Muscle layer of colon (tissue), 2 donors: ENCODE measurements at regions not wholly inside any gene's neighbourhood (a gene's known extent, or its start where the extent isn't known, plus 50 kb on each side); places are given as distances from the start of the nearest gene placed in this dataset.

Experiments
- H3K27ac ChIP-seq: one replicate; pipeline ENCODE4 v1.7.0; 2013; ENCODE audit warnings: low read depth, mild to moderate bottlenecking, low read length, moderate library complexity
- H3K27me3 ChIP-seq, 2 donors: one replicate each; pipeline ENCODE4 v1.7.0; 2013; ENCODE audit warnings: low read length in 2 of 2, mild to moderate bottlenecking in 2 of 2; ENCODE audit not compliant: insufficient read depth in 2 of 2, control insufficient read depth in 1 of 2
- H3K36me3 ChIP-seq: one replicate; pipeline ENCODE4 v1.7.0; 2013; ENCODE audit warnings: mild to moderate bottlenecking, low read length; ENCODE audit not compliant: insufficient read depth
- H3K4me1 ChIP-seq: one replicate; pipeline ENCODE4 v1.7.0; 2013; ENCODE audit warnings: mild to moderate bottlenecking, low read length; ENCODE audit not compliant: insufficient read depth
- H3K4me3 ChIP-seq, 2 donors: one replicate each; pipeline ENCODE4 v1.7.0; 2013; ENCODE audit warnings: low read length in 2 of 2, low read depth in 1 of 2, mild to moderate bottlenecking in 1 of 2, moderate library complexity in 1 of 2
- H3K9ac ChIP-seq: one replicate; pipeline ENCODE4 v1.7.0; 2013; ENCODE audit warnings: low read length
- H3K9me3 ChIP-seq: one replicate; pipeline ENCODE4 v1.7.0; 2013; ENCODE audit warnings: mild to moderate bottlenecking, low read length
- donor health status: abdominal sarcoma.
- donor health status: Adenocarcinoma of cecum.

DNA sequence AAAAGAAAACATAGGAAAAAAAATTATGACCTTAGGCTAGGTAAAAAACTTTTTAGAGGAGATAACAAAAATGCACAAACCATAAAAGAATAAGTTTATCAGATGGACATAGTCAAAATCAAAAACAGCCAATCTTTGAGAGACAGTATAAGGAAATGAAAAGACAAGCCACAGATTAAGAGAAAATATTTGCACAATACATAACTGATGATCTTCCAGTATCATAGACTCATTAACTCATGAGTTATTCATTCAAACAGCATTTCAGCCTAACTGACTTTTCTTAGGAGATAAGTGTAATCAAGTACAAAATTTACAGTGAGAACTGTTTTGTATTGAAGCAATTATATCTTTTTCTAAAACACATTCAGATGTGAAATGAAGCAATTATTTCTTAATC lies 183.8 kb downstream of the FBXO8 start:
- Histone ChIP-seq H3K36me3 (no peaks in the 10 kb centered on the region), H3K4me1 (no peaks in the 10 kb centered on the region), H3K9me3 (no peaks in the 10 kb centered on the region), H3K4me3 (no peak overlapping the region), H3K27ac (no peak overlapping the region), H3K27me3 (no peaks in the 10 kb centered on the region), H3K9ac (no peak overlapping the region)

DNA sequence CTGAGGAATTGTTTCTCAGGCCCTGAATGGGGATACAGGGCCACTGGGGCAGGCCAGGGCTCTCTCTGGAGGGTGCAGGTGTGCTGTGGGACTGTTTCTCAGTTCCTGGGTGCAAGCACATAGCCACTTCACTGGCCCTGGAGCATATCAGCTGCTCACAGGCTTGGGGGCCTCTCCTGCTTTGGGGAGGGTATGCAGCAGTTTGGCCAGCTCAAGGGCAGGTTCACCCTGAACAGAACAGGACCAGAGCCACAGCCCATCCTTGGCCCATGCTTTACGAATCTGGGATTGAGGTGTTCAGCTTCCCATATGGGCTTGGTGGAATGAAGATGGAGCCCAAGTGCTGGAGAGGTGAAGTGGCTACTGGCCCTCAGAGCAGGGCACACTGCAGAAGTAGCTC lies 186.5 kb downstream of the FBXO8 start:
- H3K36me3 ChIP-seq = no peaks in the 10 kb centered on the region
- no peak overlapping the region for H3K4me3 ChIP-seq
- H3K27ac ChIP-seq = no peak overlapping the region
- no peak overlapping the region for H3K9ac ChIP-seq
- H3K9me3 ChIP-seq = no peaks in the 10 kb centered on the region
- H3K4me1 ChIP-seq = no peaks in the 10 kb centered on the region
- H3K27me3 ChIP-seq = no peaks in the 10 kb centered on the region

DNA sequence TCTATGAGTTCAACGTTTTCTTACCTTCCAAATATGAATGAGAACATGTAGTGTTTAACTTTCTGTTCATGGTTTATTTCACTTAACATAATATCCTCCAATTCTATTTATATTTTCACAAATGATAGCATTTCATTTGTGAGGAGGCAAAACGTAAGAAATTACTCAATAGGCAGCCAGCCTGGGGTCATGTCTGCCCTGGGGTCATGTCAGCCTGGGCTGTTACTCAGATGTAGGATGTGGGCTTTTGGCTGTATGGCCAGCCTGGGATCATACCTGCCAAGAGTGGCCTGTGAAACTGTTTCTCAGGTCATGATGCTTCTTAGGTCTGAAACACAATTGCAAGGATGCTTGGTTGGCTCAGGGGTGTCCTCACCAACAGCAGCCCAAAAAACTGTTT lies 187.0 kb downstream of the FBXO8 start:
- Histone ChIP-seq H3K4me3 (no peak overlapping the region), H3K27me3 (no peaks in the 10 kb centered on the region), H3K27ac (no peak overlapping the region), H3K9me3 (no peaks in the 10 kb centered on the region), H3K4me1 (no peaks in the 10 kb centered on the region), H3K36me3 (no peaks in the 10 kb centered on the region), H3K9ac (no peak overlapping the region)

- no peaks in the 10 kb centered on the region for H3K36me3 ChIP-seq
- H3K9ac ChIP-seq = no peak overlapping the region
- no peaks in the 10 kb centered on the region for H3K27me3 ChIP-seq
- peaks cover 10% of the 10 kb centered on the region for H3K4me1 ChIP-seq
- no peak overlapping the region for H3K27ac ChIP-seq
- H3K4me3 ChIP-seq = no peak overlapping the region
- no peaks in the 10 kb centered on the region for H3K9me3 ChIP-seq
Measured at GRCh38 chr4:174091130-174091529, 192.3 kb downstream of the FBXO8 start.

GRCh38 chr4:174089711-174090110 lies 193.8 kb downstream of the FBXO8 start:
- Histone ChIP-seq H3K27ac (no peak overlapping the region), H3K36me3 (no peaks in the 10 kb centered on the region), H3K4me3 (no peak overlapping the region), H3K4me1 (peaks cover 10% of the 10 kb centered on the region), H3K9ac (no peak overlapping the region), H3K27me3 (no peaks in the 10 kb centered on the region), H3K9me3 (no peaks in the 10 kb centered on the region)

DNA sequence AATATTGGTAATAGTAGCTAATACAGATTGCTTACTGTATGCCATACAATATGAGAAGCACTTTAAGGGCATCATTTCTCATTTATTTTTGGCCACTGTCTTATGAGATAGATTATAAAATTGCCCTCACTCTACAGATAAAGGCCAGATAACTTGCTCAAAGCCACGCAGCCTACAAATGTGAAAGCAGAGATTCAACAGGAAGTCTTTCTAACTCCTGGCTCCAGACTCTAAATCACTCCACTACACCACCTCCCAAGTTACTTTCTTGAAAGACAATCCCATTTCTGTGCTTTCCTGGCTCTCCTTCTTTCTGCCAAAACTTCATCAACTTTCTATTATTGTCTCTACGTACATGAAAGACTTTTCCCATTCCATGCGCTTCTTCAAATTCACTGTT lies 194.7 kb downstream of the FBXO8 start:
- Histone ChIP-seq H3K27ac (no peak overlapping the region), H3K9me3 (no peaks in the 10 kb centered on the region), H3K4me3 (no peak overlapping the region), H3K9ac (no peak overlapping the region), H3K36me3 (no peaks in the 10 kb centered on the region), H3K27me3 (no peaks in the 10 kb centered on the region), H3K4me1 (peaks cover 10% of the 10 kb centered on the region)

GRCh38 chr4:174086829-174087799 lies 196.4 kb downstream of the FBXO8 start:
- Histone ChIP-seq H3K4me3 (no peak overlapping the region), H3K9ac (no peak overlapping the region), H3K9me3 (no peaks in the 10 kb centered on the region), H3K27me3 (no peaks in the 10 kb centered on the region), H3K36me3 (no peaks in the 10 kb centered on the region), H3K27ac (no peak overlapping the region), H3K4me1 (peaks cover 10% of the 10 kb centered on the region)

GRCh38 chr4:174084981-174085380 lies 198.5 kb downstream of the FBXO8 start:
- H3K36me3 ChIP-seq = no peaks in the 10 kb centered on the region
- no peak overlapping the region for H3K4me3 ChIP-seq
- H3K27ac ChIP-seq = no peak overlapping the region
- no peak overlapping the region for H3K9ac ChIP-seq
- no peaks in the 10 kb centered on the region for H3K9me3 ChIP-seq
- H3K4me1 ChIP-seq = peaks cover 15% of the 10 kb centered on the region
- no peaks in the 10 kb centered on the region for H3K27me3 ChIP-seq

GRCh38 chr4:174084542-174084941 lies 198.9 kb downstream of the FBXO8 start:
- H3K27me3 ChIP-seq = no peaks in the 10 kb centered on the region
- no peak overlapping the region for H3K27ac ChIP-seq
- no peak overlapping the region for H3K9ac ChIP-seq
- no peaks in the 10 kb centered on the region for H3K36me3 ChIP-seq
- peaks cover 15% of the 10 kb centered on the region for H3K4me1 ChIP-seq
- no peak overlapping the region for H3K4me3 ChIP-seq
- H3K9me3 ChIP-seq = no peaks in the 10 kb centered on the region

GRCh38 chr4:174080361-174080760 lies 203.1 kb downstream of the FBXO8 start:
- Histone ChIP-seq H3K27me3 (no peaks in the 10 kb centered on the region), H3K36me3 (no peaks in the 10 kb centered on the region), H3K9ac (no peak overlapping the region), H3K9me3 (no peaks in the 10 kb centered on the region), H3K4me3 (no peak overlapping the region), H3K4me1 (peaks cover 6% of the 10 kb centered on the region), H3K27ac (no peak overlapping the region)

- H3K27ac ChIP-seq = no peak overlapping the region
- no peaks in the 10 kb centered on the region for H3K9me3 ChIP-seq
- H3K4me3 ChIP-seq = no peak overlapping the region
- H3K36me3 ChIP-seq = no peaks in the 10 kb centered on the region
- no peak overlapping the region for H3K9ac ChIP-seq
- peaks cover 14% of the 10 kb centered on the region for H3K4me1 ChIP-seq
- no peaks in the 10 kb centered on the region for H3K27me3 ChIP-seq
Measured at GRCh38 chr4:174071595-174071994, 211.9 kb downstream of the FBXO8 start.

DNA sequence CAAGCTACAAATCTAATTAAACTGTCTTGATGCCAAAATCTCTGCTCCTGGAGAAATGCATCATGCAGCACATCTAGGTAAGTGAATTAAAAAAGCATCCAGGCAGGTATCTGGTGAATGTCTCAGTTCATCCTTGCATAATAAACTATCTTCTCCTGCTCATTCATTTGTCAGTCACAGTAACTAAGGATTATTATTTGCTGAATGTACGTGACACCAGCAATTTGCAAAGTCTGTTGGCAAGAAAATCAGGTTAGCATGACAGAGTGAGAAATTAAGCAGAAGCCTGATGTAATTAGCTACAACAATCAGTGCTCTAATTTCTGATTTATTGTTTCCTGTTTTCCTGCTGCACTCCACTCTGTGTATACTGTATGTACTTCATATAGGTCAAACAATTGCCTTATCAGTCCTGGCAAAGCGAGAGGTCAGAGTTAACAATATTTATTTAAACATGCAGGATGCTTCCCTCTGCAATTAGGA lies 213.6 kb downstream of the FBXO8 start:
- Histone ChIP-seq H3K27ac (no peak overlapping the region), H3K36me3 (no peaks in the 10 kb centered on the region), H3K27me3 (no peaks in the 10 kb centered on the region), H3K9ac (no peak overlapping the region), H3K4me3 (no peak overlapping the region), H3K9me3 (no peaks in the 10 kb centered on the region), H3K4me1 (peaks cover 14% of the 10 kb centered on the region)
